GM19463 (cell line): ENCODE measurements at regions not wholly inside any gene's neighbourhood (a gene's known extent, or its start where the extent isn't known, plus 50 kb on each side); places are given as distances from the start of the nearest gene placed in this dataset.
A peak's percentile ranks its signal among the peaks of the same experiment; 100 is the strongest.
"Not testable (repeated sequence)": the region's sequence is repeated elsewhere in the genome, so short reads cannot be mapped to it uniquely, and the experiment has no call there.

Experiments used
- ATAC-seq: cut with Tn5 transposase; IDR thresholded peaks from one replicate; pipeline ENCODE4 v1.9.1; 2021; ENCODE audit warnings: mild to moderate bottlenecking, moderate library complexity; ENCODE audit not compliant: unreplicated experiment

DNA sequence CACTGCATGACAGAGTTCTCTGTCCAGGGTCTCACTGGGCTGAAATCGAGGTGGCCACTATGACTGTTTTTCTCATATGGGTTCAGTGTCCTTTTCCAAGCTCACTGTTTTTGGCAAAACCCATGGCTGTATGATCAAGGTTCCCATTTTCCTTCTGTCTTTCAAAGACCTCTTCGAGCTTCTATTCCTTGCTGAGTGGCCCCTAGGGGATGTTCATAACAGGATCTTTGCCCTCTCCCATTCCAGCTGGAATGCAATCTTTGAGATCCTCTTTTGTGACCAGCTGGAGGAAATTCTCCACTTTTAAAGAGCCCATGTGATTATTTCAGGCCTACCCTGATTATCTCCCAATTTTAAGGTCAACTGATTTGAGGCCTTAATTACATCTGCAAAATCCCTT lies 572.5 kb upstream of the SLC10A2 start:
- ATAC-seq = no peak

GRCh38 chr13:103634066-103634465 lies 567.8 kb upstream of the SLC10A2 start:
- no peak for ATAC-seq

DNA sequence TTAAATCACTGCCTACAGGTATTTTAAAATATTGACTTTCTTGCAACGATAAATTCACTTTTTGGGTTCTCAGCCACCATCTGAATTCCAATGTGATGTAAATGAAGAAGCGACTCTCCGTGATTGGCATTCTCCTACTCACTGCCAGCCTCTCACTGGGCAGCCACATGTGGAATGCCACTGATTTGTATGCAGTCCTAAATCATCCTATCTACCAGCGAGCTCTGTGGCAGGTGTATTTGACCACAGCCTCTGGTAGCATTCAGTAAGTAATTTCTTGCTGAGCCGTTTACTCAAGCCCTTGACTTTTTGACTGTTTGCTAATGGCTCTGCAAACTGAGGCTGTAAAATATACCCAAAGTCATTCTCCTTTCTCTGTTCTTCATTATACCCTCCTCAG lies 559.0 kb upstream of the SLC10A2 start:
- no peak for ATAC-seq

- ATAC-seq = no peak
Measured at GRCh38 chr13:103618151-103618550, 551.9 kb upstream of the SLC10A2 start.

DNA sequence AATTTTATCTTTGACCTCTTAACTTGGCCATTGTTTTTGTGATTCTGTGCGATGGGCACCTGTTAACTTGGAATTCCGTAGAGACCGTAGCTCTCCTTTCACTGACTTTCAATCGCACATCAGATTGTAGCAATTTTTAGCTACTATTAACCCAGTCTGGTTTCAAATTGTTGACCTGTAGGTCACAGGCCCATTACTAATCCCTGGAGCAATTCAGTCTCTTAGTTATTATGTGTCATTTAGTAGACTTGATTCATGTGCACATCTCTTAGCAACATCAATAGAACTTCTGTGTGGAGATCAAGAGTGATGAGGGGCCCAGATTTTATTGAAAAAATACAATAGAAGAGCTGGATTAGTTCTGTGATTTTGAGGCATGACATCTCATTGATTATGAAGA lies 549.6 kb upstream of the SLC10A2 start:
- no peak for ATAC-seq

- ATAC-seq = no peak
Measured at GRCh38 chr13:103614761-103615160, 548.5 kb upstream of the SLC10A2 start.

DNA sequence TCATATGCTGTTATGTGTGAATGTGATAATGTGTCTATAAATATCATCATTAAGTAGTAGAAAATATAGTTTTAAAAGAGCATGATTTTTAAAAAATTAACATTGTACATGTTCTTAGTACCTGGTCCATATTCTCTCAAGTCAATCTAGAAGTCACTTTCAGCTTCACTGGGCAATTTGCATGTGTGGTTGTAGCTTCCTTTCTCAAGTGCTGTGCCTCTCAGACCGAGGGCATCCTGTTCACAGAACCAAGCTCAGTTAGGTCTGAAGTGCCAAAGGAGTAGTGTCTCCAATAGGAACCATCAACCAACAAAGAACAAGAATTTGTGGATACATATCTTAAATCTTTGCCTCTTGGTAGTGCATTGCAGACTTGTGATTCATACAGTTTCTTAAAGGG lies 541.8 kb upstream of the SLC10A2 start:
- ATAC-seq = peak; percentile 72

DNA sequence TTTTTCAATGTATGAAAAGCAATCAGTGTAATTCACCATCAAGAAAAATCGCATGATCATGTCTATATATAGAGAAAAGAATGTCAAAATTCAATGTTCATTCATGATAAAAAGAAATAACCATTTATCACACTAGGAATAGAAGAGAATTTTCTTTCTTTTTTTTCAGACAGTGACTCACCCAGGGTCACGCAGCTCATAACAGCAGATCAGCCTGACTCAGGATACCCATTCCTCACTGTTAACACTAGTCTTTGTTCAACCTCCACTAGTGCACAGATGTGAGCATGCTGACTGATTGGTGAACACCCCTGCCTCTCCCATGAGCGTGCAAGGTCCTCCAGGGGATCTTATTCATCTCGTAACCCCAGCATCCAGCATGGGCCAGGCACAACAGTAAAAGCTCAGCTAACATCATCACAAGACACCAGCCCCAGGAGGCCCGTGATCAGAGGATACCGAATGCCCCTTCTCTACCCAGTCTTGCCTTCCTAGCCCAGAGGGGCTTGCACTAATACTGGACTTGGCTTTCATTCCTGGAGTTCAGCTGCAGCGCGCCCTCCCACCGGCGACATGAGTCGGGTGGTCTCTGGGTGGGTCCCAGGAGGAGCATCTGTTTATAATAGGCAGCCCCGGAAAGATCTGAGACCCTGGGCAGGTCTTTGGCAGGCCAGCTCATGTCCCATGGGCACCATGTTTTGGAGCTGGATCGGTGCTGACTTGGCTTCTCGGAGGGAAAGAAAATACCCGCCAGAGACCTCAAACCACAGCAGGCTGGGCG lies 539.5 kb upstream of the SLC10A2 start:
- no peak for ATAC-seq

DNA sequence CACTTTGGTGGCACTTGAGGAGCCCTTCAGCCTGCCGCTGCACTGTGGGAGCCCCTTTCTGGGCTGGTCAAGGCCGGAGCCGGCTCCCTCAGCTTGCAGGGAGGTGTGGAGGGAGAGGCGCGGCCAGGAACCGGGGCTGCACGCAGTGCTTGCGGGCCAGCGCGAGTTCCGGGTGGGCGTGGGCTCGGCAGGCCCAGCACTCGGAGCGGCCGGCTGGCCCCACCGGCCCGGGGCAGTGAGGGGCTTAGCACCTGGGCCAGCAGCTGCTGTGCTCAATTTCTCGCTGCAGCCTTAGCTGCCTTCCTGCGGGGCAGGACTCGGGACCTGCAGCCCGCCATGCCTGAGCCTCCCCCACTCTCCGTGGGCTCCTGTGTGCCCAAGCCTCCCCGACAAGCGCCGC lies 533.7 kb upstream of the SLC10A2 start:
- ATAC-seq = not testable (repeated sequence)

GRCh38 chr13:103598671-103599070 lies 532.5 kb upstream of the SLC10A2 start:
- ATAC-seq = no peak

- no peak for ATAC-seq
Measured at GRCh38 chr13:103573446-103573845, 507.2 kb upstream of the SLC10A2 start.

- no peak for ATAC-seq
Measured at GRCh38 chr13:103568314-103568713, 502.1 kb upstream of the SLC10A2 start.

DNA sequence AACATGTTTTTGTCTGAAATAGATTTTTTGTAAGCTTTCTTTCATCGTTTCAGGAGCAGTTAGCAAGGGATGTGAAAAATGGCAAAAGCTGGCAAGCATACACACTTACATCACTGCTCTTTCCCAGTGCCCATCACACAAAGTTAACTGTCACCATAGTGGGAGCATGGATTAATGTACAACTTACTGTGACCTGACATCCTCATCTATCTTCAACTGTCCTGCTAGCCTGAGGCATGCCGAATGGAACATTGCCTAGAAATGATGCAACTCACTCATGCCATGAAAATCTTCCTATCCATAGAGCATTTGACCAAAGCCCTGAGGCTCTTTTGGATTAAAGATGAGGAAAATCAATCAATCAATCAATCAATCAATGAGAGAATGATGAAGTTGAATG lies 491.7 kb upstream of the SLC10A2 start:
- ATAC-seq = no peak

- no peak for ATAC-seq
Measured at GRCh38 chr13:103556681-103557080, 490.5 kb upstream of the SLC10A2 start.

GRCh38 chr13:103547914-103548313 lies 481.7 kb upstream of the SLC10A2 start:
- ATAC-seq = no peak

GRCh38 chr13:103546271-103546670 lies 480.1 kb upstream of the SLC10A2 start:
- no peak for ATAC-seq

DNA sequence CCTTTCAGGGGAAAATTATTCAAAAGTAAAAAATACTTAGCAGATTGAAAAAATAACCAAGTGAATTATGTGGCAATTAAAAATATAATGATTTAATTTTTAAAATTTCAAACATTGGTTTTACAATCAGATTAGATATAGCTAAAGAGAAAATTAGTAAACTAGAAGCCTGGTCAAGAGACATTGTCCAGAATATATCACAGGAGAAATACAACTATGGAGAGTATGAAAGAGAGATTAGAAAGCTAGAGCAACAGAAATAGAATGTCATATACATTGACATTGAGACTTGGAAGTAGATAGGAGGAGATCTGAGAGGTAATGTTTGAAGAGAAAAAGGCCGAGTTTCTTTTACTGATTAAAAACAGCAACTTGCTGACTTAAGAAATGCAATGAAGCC lies 476.4 kb upstream of the SLC10A2 start:
- ATAC-seq = no peak

DNA sequence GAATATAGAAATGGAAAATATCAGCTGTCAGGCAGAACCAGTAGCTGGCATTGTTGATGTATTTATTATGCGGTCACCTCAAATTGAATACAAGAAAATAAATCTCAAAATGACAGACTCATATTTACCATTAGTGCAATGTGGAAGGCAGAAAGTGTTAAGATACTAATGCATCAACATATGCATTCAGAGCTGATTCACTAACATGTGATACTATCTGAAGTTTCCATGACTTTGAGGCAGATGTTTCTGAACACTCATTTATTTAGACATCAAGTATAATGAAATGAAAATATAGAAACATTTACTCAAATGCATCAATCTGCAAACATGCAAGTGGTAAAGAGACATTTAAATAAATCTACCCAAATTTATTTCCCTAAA lies 474.2 kb upstream of the SLC10A2 start:
- no peak for ATAC-seq

DNA sequence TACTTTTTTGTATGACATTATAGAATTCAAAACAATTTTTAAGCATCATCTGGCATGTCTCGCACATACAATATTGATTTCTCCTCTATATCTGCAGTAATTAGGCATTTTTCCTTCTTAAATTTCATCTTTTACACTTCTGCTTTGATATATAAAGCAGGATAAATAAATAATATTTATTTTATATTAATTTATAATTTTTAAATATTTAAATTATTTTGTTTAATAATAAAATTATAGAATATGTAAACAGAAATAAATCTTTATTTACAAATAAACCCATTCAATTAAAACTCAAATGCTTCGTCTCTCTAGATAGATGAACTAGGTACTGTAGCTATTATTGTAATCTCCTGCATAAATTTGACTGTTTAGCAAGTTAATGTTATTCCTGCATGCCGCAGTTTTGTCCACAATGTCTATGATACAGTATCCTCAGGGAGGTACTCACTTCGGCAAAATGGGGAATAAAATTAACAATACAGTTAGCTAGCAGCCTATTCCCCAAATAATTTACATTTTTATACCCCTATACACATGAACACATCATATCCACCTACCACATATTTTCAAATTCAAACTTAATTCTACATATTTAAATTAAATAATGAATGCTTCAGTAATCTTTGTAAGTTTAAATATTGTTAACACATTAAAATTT lies 473.6 kb upstream of the SLC10A2 start:
- ATAC-seq = no peak

GRCh38 chr13:103539265-103539664 lies 473.0 kb upstream of the SLC10A2 start:
- ATAC-seq = peak; percentile 57

GRCh38 chr13:103537616-103538015 lies 471.4 kb upstream of the SLC10A2 start:
- no peak for ATAC-seq

DNA sequence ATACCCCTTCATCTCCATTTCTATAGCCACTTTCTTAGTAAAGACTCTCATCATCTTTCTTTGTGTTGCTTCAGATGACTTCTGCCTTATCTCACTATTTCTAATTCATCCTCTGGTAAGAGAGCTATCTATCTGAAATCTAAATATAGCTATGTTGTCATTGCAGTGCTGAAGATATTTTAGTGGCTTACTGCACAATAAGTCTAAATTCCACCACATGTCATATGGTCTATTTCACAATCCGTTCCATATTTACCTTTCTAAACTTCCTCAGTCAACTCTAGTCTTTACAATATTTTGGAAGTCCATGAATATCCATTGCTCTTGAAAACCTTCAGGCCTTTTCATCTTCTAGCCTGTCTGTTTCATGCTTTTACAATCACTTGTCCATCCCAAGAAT lies 465.1 kb upstream of the SLC10A2 start:
- no peak for ATAC-seq

- ATAC-seq = no peak
Measured at GRCh38 chr13:103528437-103528836, 462.2 kb upstream of the SLC10A2 start.
